SH-SY5Y (cell line): ENCODE measurements at regions not wholly inside any gene's neighbourhood (a gene's known extent, or its start where the extent isn't known, plus 50 kb on each side); places are given as distances from the start of the nearest gene placed in this dataset.

Experiments used
- GATA2 ChIP-seq: IDR thresholded peaks from 2 replicates; pipeline ENCODE4 v1.6.1; 2011; ENCODE audit warnings: mild to moderate bottlenecking, low read depth, low read length
- GATA3 ChIP-seq: IDR thresholded peaks from 2 replicates; pipeline ENCODE4 v1.6.1; 2011; ENCODE audit warnings: low read depth, mild to moderate bottlenecking, low read length, moderate library complexity

GRCh38 chr7:130989101-130989795 lies 255.2 kb upstream of the KLF14 start:
- no peak for TF ChIP-seq GATA2
- TF ChIP-seq GATA3, result no peak

DNA sequence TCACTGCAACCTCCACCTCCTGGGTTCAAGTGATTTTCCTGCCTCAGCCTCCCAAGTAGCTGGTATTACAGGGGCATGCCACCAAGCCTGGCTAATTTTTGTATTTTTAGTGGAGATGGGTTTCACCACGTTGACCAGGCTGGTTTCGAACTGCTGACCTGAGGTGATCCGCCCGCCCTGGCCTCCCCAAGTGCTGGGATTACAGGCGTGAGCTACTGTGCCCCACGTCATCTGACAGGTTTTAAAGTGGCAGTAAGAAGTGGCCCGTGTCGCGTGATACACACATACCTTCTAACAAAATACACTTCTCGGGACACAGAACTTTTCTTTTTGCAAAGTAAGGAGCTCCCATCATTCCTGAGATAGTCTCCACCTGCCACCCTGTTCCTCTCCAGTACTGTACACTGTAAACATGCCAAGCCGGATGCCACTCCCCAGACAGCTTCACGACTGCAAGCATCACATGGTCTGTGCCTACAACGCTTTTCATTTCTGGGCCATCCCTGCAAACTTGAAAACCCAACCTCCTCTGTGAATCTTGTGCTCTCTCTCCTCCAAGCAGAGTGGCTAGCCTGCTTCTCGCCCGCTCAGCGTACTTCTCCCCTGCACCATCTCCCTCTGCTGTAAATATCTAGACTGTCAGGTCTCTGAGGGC lies 256.3 kb upstream of the KLF14 start:
- TF ChIP-seq GATA3, result no peak
- TF ChIP-seq GATA2, result no peak

- TF ChIP-seq GATA2, result no peak
- TF ChIP-seq GATA3, result no peak
Measured at GRCh38 chr7:130993671-130994365, 259.8 kb upstream of the KLF14 start.

DNA sequence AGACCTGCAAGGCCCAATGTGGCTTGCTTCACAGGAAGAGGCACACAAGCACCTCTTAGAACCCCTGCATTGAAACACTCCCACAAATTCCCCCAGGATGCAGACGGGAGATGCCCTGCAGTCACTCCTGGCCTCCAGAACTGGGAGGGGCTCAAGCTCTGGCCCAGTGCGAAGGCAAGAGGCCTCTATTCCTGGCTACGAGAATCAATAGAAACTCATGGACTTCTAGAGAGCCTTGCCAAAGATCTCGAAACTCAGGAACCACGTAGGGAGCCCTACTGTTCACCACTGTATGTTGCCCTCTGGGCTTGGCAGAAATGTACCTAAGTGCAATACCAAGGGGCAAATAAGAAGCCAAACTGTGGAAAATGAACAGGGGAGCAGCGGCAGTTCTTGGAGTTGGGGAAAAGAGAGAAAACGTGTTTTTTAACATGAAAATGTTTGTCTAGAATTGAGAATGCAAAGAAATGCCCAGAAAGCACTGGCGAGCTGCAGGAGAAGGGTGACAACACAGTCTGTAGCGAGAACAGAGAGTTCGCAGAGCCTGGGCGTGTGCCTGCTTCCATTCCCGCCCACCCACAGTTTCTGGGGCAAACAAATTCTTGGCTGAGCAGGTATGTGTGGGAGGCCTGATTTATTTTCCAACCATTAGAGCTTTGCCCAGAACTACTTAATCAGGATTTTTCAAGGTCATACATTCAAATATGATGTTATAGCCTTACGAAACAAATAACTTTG lies 260.5 kb upstream of the KLF14 start:
- TF ChIP-seq GATA2 (no peak), GATA3 (no peak)

- TF ChIP-seq GATA3, result no peak
- TF ChIP-seq GATA2, result no peak
Measured at GRCh38 chr7:130995252-130996081, 261.5 kb upstream of the KLF14 start.

- TF ChIP-seq GATA3 (no peak), GATA2 (no peak)
Measured at GRCh38 chr7:130996205-130996832, 262.3 kb upstream of the KLF14 start.

DNA sequence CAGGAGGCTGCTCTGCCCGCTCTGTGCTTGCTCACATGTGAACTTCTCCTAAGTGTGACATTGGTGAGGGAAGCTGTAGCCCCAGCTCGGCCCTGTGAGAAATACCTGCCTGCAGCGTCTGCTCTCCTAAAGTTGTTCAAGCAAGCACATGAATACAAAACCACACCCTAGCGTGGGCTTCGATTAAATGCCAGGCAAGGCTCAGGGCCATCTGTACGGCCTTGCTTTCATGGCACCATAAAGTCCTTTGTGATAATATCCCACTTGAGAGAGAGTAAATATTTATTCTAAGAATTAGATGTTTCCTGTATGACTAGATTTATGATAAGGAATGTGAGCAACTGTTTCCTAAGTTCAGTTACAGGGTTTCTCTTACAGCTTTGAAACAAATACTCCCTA lies 262.8 kb upstream of the KLF14 start:
- TF ChIP-seq GATA3 (no peak), GATA2 (no peak)

DNA sequence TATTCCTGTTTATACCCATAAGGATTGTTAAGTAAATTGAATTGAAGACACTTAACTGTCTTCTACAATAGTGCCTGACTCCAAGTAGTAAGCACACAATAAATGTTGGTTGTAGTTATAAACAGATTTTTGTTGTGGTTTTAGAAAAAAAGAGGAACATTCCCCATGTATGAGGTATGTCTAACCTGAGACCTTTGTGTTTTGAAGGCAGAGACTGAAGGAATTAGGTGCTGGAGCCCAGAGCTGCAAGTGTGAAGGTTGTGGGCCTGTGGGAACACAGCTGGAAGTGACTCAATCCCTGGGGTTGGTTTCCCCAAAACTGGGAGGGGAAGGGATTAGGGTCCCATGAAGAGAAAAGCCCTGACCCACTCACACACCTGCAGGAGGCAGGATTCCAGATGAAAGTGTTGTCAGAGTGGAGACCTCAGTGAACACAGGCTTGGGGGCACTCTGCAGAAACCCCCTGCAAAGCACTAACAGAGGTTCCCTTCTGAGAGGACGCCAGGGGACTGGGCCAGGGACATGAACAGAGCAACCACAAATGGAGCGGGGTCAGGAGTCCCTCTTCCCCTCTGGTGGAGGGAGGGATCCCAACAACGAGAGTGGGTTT lies 265.1 kb upstream of the KLF14 start:
- TF ChIP-seq GATA2, result no peak
- no peak for TF ChIP-seq GATA3

DNA sequence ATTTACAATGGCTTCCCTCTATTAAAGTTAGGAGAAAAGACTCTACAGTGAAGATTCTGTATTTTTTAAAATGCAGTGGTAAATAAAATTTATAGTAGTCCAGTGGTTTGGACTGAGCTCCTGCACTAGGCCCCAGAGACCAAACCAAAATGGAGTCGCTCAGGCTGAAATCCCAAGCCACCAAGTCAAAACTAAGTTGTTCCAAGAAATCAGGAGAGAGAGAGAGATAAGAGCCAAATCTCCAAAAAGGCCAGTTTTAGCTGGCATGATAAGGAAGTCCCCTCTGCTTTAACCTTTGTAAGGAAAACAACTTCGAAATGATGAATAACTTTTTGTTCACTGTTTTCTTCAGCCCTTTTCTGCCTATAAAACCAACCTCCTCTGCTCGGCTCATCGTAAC lies 265.9 kb upstream of the KLF14 start:
- TF ChIP-seq GATA3 (no peak), GATA2 (no peak)

GRCh38 chr7:131000389-131000788 lies 266.4 kb upstream of the KLF14 start:
- TF ChIP-seq GATA3 (no peak), GATA2 (no peak)

DNA sequence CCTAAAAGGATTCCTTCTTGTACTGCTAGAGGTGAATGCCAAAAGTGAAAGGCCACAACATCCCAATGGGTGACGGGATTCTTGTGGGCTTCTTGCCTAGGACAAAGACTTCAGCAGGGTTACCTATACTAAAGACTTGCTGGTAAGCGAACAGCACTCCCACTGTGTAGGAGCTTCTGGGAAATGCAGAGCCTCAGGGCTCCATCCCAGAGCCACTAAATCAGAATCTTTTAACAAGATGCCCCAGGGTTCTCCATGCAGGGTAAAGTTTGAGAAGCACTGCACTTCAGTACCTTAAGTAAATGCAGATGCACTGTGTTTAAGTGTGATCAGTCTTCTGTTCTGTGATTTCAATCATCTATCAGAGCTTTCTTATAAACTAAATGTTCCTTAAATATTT lies 266.9 kb upstream of the KLF14 start:
- TF ChIP-seq GATA3 (no peak), GATA2 (no peak)

- TF ChIP-seq GATA2 (no peak), GATA3 (no peak)
Measured at GRCh38 chr7:131002600-131002999, 268.6 kb upstream of the KLF14 start.

- TF ChIP-seq GATA2 (no peak), GATA3 (no peak)
Measured at GRCh38 chr7:131003634-131004033, 269.6 kb upstream of the KLF14 start.

DNA sequence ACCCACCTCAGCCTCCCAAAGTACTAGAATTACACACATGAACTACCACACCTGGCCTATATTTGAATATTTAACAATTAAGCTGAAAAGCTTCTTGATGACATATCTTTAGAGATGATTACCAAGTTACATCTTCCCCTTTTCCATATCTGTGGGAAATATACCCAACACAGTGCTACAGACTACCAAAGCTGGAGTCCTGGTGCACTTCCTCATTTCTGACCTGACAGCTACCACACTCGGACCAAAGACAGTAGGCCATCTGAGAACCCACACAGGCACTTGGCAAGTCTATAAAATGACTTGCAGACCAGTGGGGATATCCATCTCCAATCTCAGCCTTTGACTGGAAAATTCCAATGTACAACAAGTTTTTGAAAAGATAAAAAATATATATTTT lies 270.4 kb upstream of the KLF14 start:
- TF ChIP-seq GATA2 (no peak), GATA3 (no peak)
